ENCODE measurements at regions not wholly inside any gene's neighbourhood (a gene's known extent, or its start where the extent isn't known, plus 50 kb on each side); places are given as distances from the start of the nearest gene placed in this dataset.

DNA sequence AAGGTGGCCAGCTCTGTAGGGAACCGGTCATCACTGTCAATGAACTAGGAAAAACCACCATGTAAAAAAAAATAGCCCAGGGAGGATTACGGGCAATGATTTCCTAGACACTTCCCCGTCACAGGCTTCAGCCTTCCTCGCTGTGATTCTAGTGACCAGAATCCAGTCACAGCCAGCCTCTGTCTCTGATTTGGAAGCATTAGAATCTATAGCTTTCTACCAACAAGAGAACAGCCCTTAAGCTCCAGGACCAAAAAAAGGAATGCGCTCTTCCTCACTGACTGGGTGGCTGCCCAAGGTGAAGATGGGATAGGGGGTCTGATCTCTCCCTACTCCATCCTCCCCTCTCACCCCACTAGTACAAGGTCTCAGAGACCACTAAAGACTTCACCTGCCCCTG is 67.2 kb downstream of the TEX35 start:
- TF ChIP-seq EZH2phosphoT487 (IDR thresholded peaks at IDR 0.05; ENCODE audit: borderline replicate concordance, low read length), result no peak
- TF ChIP-seq, protein P1, sequence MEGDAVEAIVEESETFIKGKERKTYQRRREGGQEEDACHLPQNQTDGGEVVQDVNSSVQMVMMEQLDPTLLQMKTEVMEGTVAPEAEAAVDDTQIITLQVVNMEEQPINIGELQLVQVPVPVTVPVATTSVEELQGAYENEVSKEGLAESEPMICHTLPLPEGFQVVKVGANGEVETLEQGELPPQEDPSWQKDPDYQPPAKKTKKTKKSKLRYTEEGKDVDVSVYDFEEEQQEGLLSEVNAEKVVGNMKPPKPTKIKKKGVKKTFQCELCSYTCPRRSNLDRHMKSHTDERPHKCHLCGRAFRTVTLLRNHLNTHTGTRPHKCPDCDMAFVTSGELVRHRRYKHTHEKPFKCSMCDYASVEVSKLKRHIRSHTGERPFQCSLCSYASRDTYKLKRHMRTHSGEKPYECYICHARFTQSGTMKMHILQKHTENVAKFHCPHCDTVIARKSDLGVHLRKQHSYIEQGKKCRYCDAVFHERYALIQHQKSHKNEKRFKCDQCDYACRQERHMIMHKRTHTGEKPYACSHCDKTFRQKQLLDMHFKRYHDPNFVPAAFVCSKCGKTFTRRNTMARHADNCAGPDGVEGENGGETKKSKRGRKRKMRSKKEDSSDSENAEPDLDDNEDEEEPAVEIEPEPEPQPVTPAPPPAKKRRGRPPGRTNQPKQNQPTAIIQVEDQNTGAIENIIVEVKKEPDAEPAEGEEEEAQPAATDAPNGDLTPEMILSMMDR (conservative IDR thresholded peaks at IDR 0.05; ENCODE audit: low read depth, low read length), result no peak
- TF ChIP-seq EZH2 (IDR thresholded peaks at IDR 0.05; ENCODE audit: low read length, unreplicated experiment), result no peak
- Histone ChIP-seq H3K27ac (ENCODE audit: low read length) (no peak overlapping the region), H3K9me3 (ENCODE audit: low read length) (no peaks in the 10 kb centered on the region), H2AFZ (ENCODE audit: low read length) (no peak overlapping the region), H3K4me2 (ENCODE audit: low read length) (no peak overlapping the region), H3K4me1 (ENCODE audit: insufficient read depth, low read length) (no peaks in the 10 kb centered on the region), H4K20me1 (ENCODE audit: low read length) (no peaks in the 10 kb centered on the region), H3K9ac (ENCODE audit: low read length) (no peak overlapping the region), H3K36me3 (ENCODE audit: low read depth, low read length) (no peaks in the 10 kb centered on the region), H3K9me2 (replicated peaks; ENCODE audit: low read length) (no peaks in the 10 kb centered on the region), H3F3A (ENCODE audit: low read length, unreplicated experiment) (no peaks in the 10 kb centered on the region), H3K27me3 (ENCODE audit: low read length) (no peaks in the 10 kb centered on the region), H3K79me2 (ENCODE audit: low read length) (no peaks in the 10 kb centered on the region), H3K4me3 (ENCODE audit: low read length) (no peak overlapping the region)
- ATAC-seq (no peak), DNase-seq (no peak)
- intact Hi-C loops (cut with micrococcal nuclease), result no loop called here
- no TSS peak for BruUV-seq (replicated peaks)
- ChIA-PET CTCF (no interaction called here), POLR2A (ENCODE audit: unreplicated experiment) (no interaction called here)

DNA sequence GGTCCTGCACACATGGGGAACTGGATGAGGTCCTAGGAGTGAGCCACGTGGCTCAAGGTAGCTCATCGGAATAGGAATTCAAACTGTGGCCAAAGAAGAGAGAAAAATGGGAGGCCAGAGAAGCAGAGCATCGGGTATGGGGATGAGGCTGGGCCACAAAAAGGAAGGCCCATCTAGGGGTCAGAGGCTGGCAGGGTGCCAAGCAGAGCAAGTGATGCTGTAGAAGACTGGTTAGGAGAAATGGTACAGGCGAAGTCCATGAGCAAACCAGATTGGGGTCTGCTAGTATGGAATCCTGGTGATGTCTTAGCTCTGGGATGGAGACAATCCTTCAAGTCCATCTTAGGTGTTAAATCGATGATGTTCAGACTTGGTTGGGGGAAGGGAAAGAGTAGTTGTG is 68.0 kb downstream of the TEX35 start:
- H3K4me2 ChIP-seq (ENCODE audit: low read length), result no peak overlapping the region
- H3K9ac ChIP-seq (ENCODE audit: low read length), result no peak overlapping the region
- ChIA-PET CTCF (no interaction called here), POLR2A (ENCODE audit: unreplicated experiment) (no interaction called here)
- no peak overlapping the region for H3K4me3 ChIP-seq (ENCODE audit: low read length)
- no peaks in the 10 kb centered on the region for H3F3A ChIP-seq (ENCODE audit: low read length, unreplicated experiment)
- DNase-seq, result no peak
- H3K9me3 ChIP-seq (ENCODE audit: low read length), result no peaks in the 10 kb centered on the region
- H3K4me1 ChIP-seq (ENCODE audit: insufficient read depth, low read length), result no peaks in the 10 kb centered on the region
- no peak overlapping the region for H2AFZ ChIP-seq (ENCODE audit: low read length)
- no TSS peak for BruUV-seq (replicated peaks)
- intact Hi-C loops (cut with micrococcal nuclease), result no loop called here
- H3K27ac ChIP-seq (ENCODE audit: low read length), result no peak overlapping the region
- H3K36me3 ChIP-seq (ENCODE audit: low read depth, low read length), result no peaks in the 10 kb centered on the region
- H3K27me3 ChIP-seq (ENCODE audit: low read length), result no peaks in the 10 kb centered on the region
- no peak for TF ChIP-seq EZH2phosphoT487 (IDR thresholded peaks at IDR 0.05; ENCODE audit: borderline replicate concordance, low read length)
- no peak for TF ChIP-seq EZH2 (IDR thresholded peaks at IDR 0.05; ENCODE audit: low read length, unreplicated experiment)
- TF ChIP-seq, protein P1 (conservative IDR thresholded peaks at IDR 0.05; ENCODE audit: low read depth, low read length), result no peak
- no peaks in the 10 kb centered on the region for H4K20me1 ChIP-seq (ENCODE audit: low read length)
- H3K9me2 ChIP-seq (replicated peaks; ENCODE audit: low read length), result no peaks in the 10 kb centered on the region
- no peaks in the 10 kb centered on the region for H3K79me2 ChIP-seq (ENCODE audit: low read length)
- ATAC-seq, result no peak

DNA sequence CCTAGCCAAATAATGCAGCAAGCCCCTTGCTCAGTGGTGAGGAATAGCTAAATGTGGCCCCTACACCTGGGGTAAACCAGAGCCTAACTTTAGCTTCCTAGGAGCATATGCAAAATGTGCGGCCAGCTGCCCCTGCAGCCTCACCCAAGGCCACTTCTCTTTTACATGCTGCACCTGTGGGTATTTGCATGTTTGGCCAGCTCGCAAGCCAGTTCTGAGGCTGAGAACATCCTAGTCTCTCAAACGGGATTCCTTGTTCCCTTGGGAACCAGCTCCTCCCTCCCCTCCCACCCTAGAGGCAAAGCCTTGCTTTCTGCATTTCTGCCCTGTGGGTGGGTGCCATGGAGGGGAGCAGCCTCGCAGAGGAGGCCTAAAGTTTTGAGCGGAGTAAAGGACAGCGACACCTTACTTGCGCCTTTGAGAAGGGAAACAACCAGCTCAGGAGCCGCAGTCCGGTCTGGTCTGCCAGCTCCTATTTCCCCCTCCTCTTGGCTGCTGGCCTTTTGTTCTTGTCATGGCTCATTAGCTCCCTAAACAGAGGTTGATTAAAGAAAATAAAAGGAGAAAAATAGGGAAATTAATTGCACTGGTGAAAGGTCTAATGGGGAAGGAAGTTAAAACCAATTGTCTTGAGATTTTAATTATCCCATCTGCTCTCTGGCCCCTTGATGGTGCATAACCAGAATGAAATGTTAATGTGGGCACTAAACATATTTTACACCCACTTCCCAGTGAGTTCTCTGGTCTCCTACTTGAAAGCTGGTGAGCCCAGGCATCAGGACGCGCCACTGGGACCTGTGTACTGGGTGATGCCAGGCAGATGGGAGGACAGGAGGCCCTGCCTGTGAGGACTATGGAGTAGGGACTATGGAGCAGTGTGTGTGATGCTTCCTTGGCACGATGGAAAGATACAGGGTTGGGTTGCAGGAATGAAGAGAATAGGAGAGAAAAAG is 68.7 kb downstream of the TEX35 start:
- Histone ChIP-seq H3K9me2 (replicated peaks; ENCODE audit: low read length) (no peaks in the 10 kb centered on the region), H4K20me1 (ENCODE audit: low read length) (no peaks in the 10 kb centered on the region), H3K27ac (ENCODE audit: low read length) (no peak overlapping the region), H3K36me3 (ENCODE audit: low read depth, low read length) (no peaks in the 10 kb centered on the region), H3K9ac (ENCODE audit: low read length) (no peak overlapping the region), H3K79me2 (ENCODE audit: low read length) (no peaks in the 10 kb centered on the region), H3F3A (ENCODE audit: low read length, unreplicated experiment) (no peaks in the 10 kb centered on the region), H3K27me3 (ENCODE audit: low read length) (no peaks in the 10 kb centered on the region), H2AFZ (ENCODE audit: low read length) (no peak overlapping the region), H3K4me1 (ENCODE audit: insufficient read depth, low read length) (no peaks in the 10 kb centered on the region), H3K9me3 (ENCODE audit: low read length) (no peaks in the 10 kb centered on the region), H3K4me2 (ENCODE audit: low read length) (no peak overlapping the region), H3K4me3 (ENCODE audit: low read length) (no peak overlapping the region)
- POLR2A ChIA-PET (ENCODE audit: unreplicated experiment), result no interaction called here
- CTCF ChIA-PET, result no interaction called here
- DNase-seq, result no peak
- TF ChIP-seq EZH2phosphoT487 (IDR thresholded peaks at IDR 0.05; ENCODE audit: borderline replicate concordance, low read length) (no peak), EZH2 (IDR thresholded peaks at IDR 0.05; ENCODE audit: low read length, unreplicated experiment) (no peak)
- TF ChIP-seq, protein P1 (conservative IDR thresholded peaks at IDR 0.05; ENCODE audit: low read depth, low read length), result no peak
- intact Hi-C loops (cut with micrococcal nuclease), result no loop called here
- no TSS peak for BruUV-seq (replicated peaks)
- no peak for ATAC-seq
